Common myeloid progenitor, CD34-positive (primary cell): ENCODE measurements at regions not wholly inside any gene's neighbourhood (a gene's known extent, or its start where the extent isn't known, plus 50 kb on each side); places are given as distances from the start of the nearest gene placed in this dataset.

Experiments
- CTCF ChIA-PET: fragments of 350-600 bp; sonication (Branson Sonifier 250); formaldehyde crosslinking; loops from one replicate; lab custom pipeline; 2021; ENCODE audit warnings: antibody characterized with exemption; lab: Charles Lee
- POLR2A ChIA-PET: fragments of 350-600 bp; sonication (Branson Sonifier 250); formaldehyde crosslinking; loops from one replicate; lab custom pipeline; 2021; ENCODE audit warnings: antibody characterized with exemption; lab: Charles Lee
- DNase-seq, 3 donors: peaks; one replicate each; pipeline versions ENCODE4 v3.0.0 to v3.0.0-alpha.2; 2013
- H3K27ac ChIP-seq, 2 experiments: 1 replicate in 1 of 2; 2 replicates in 1 of 2; pipeline ENCODE4 v1.7.0; 2013; ENCODE audit warnings: inconsistent platforms in 2 of 2, low read length in 2 of 2, mild to moderate bottlenecking in 2 of 2, low read depth in 1 of 2, moderate library complexity in 1 of 2; ENCODE audit not compliant: severe bottlenecking in 2 of 2, insufficient read depth in 1 of 2, poor library complexity in 1 of 2
- H3K27me3 ChIP-seq, 5 experiments: replicated peaks in 2 of 5; 1 replicate in 3 of 5; 2 replicates in 2 of 5; pipeline versions ENCODE4 v1.6.1 to v1.7.0; 2013; ENCODE audit warnings: low read length in 4 of 5, mild to moderate bottlenecking in 2 of 5, moderate library complexity in 2 of 5, inconsistent platforms in 1 of 5; ENCODE audit not compliant: insufficient read depth in 5 of 5, control insufficient read depth in 4 of 5
- H3K36me3 ChIP-seq, 4 experiments: 1 replicate in 2 of 4; 2 replicates in 2 of 4; pipeline versions ENCODE4 v1.6.1 to v1.7.0; 2013; ENCODE audit warnings: low read length in 3 of 4, control low read depth in 1 of 4, mild to moderate bottlenecking in 1 of 4; ENCODE audit not compliant: control insufficient read depth in 4 of 4, insufficient read depth in 4 of 4
- H3K4me1 ChIP-seq, 4 experiments: 1 replicate in 3 of 4; 2 replicates in 1 of 4; pipeline versions ENCODE4 v1.6.1 to v1.7.1; 2013; ENCODE audit warnings: low read length in 3 of 4, mild to moderate bottlenecking in 3 of 4, control low read depth in 1 of 4, inconsistent platforms in 1 of 4, moderate library complexity in 1 of 4; ENCODE audit not compliant: control insufficient read depth in 4 of 4, insufficient read depth in 4 of 4; ENCODE audit errors: control extremely low read depth in 1 of 4
- H3K4me3 ChIP-seq, 7 experiments: 1 replicate in 4 of 7; 2 replicates in 3 of 7; pipeline versions ENCODE4 v1.5.1 to v1.7.0; 2013; ENCODE audit warnings: mild to moderate bottlenecking in 7 of 7, low read length in 6 of 7, moderate library complexity in 6 of 7, inconsistent platforms in 2 of 7, low read depth in 2 of 7, control low read depth in 1 of 7; ENCODE audit not compliant: insufficient read depth in 4 of 7, control insufficient read depth in 1 of 7; ENCODE audit errors: extremely low read depth in 1 of 7
- H3K9me3 ChIP-seq, 5 experiments: 1 replicate in 4 of 5; 2 replicates in 1 of 5; pipeline versions ENCODE4 v1.6.1 to v1.7.1; 2013; ENCODE audit warnings: low read length in 4 of 5, mild to moderate bottlenecking in 2 of 5, inconsistent platforms in 1 of 5, low read depth in 1 of 5, moderate library complexity in 1 of 5; ENCODE audit not compliant: control insufficient read depth in 4 of 5, insufficient read depth in 2 of 5; ENCODE audit errors: control extremely low read depth in 1 of 5
- WGBS: methylation state at CpG from one replicate; pipeline ENCODE4 v1.1.5; 2013; ENCODE audit not compliant: insufficient coverage; 5-methylcytosine and 5-hydroxymethylcytosine counted together

DNA sequence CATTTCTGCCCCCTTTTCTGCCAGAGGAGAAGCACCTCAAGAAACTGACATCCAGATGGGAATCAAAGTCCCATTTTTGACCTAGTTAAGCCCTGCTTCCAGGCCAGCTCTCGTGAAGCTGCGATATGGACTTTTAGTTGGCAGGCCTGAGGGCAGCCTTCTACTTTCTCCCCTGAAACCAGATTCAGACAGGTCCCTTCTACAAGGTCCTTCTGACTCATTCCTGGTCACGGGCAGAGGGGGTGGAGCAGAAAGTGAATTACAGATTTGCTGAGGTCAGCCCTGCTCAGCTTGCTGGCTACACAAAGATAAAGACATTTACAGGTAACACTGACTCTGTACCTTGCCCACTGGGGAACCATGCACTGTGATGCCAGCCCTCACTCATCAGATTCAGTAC, 52.8 kb upstream of the TUT7 start:
- Histone ChIP-seq H3K36me3 (no peaks in the 10 kb centered on the region), H3K27ac (no peak overlapping the region), H3K4me1 (peaks cover 0 to 9% (median 7%) of the 10 kb centered on the region in 4 experiments), H3K27me3 (peaks cover 0 to under 1% (median 0%) of the 10 kb centered on the region in 5 experiments), H3K4me3 (no peak overlapping the region), H3K9me3 (no peaks in the 10 kb centered on the region)
- DNase-seq = no peak
- 94% methylated on average over 2 of the region's 3 CpGs for WGBS
- POLR2A ChIA-PET = no interaction called here
- CTCF ChIA-PET = interaction anchor here (0.6 kb wide), 1 partner anchor 188 kb away, joined by 3 read pairs; no protein-coding TSS in a partner anchor

DNA sequence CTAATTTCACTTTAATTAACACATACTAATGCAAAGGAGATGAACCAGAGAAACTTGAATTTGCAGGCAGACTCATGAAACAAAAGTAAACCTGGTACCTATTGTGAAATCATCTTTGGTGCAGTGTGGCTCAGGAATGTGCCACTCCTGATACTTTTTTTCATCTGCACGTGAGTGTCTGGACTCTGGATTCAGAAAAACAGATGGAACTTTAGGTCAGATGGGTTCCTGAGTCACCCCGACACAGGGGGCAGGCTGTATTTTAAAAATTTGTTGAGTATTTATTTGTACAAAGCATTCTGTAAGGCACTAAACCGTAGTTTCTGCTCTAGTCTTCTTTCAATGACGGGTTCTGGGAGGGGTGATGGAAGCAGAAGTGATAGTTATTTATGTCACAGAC, 52.2 kb upstream of the TUT7 start:
- WGBS = 98% methylated on average over 4 of the region's 4 CpGs
- Histone ChIP-seq H3K27ac (no peak overlapping the region), H3K27me3 (no peaks in the 10 kb centered on the region), H3K4me3 (no peak overlapping the region), H3K9me3 (no peaks in the 10 kb centered on the region), H3K4me1 (peaks cover 0 to 9% (median 7%) of the 10 kb centered on the region in 4 experiments), H3K36me3 (no peaks in the 10 kb centered on the region)
- no peak for DNase-seq
- POLR2A ChIA-PET = no interaction called here
- CTCF ChIA-PET = interaction anchor here (0.9 to 2.1 kb wide), 2 partner anchors 8 to 10 kb away, joined by 3 to 10 read pairs; no protein-coding TSS in a partner anchor

DNA sequence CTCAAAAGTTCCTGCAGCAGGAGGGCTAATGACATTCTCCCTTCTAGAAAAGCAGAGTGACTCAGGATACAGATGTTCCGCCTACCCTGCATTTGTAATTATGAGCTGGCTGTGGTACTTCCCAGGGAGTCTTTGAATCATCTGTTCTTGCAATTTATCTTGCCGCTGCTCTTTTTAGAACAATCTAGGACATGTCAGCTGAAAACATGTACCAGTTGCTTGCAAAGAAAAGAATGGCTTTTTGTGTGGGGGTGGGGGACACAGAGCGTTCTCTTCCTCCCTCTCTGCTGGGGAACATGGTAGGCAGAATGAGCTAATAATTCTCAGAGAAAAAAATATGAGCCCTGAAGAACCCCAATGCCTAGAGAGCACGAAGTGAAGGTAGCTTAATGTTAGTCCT, 51.7 kb upstream of the TUT7 start:
- ChIA-PET CTCF (interaction anchor here (0.9 to 2.1 kb wide), 2 partner anchors 9 to 10 kb away, joined by 3 to 10 read pairs; no protein-coding TSS in a partner anchor), POLR2A (no interaction called here)
- Histone ChIP-seq H3K27me3 (no peaks in the 10 kb centered on the region), H3K9me3 (no peaks in the 10 kb centered on the region), H3K36me3 (no peaks in the 10 kb centered on the region), H3K27ac (no peak overlapping the region), H3K4me3 (no peak overlapping the region), H3K4me1 (peaks cover 0 to 9% (median 7%) of the 10 kb centered on the region in 4 experiments)
- DNase-seq = peak in 2 of 3 donors; percentile 29 to 51
- WGBS = 63% methylated on average over 3 of the region's 4 CpGs

DNA sequence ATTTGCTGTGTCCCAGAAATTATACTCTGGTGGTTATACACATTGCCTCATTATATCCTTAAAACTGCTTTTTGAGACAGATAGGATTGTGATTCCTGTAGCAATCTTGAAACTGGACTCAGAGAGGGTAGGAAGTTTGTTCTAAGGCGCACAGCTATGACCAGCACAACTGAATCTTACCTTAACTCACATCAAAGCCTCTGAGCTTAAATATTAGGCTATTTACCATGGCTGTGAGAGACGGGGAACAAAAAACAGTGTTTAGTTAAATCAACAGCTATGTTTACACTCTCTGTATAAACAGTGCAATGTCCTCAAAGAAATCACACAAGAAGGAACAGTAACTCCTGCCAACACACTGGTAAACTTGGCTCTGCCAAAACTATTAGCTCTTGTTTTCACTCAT, 50.9 kb upstream of the TUT7 start:
- Histone ChIP-seq H3K27me3 (no peaks in the 10 kb centered on the region), H3K4me3 (no peak overlapping the region), H3K4me1 (peaks cover 0 to 9% (median 7%) of the 10 kb centered on the region in 4 experiments), H3K9me3 (no peaks in the 10 kb centered on the region), H3K36me3 (no peaks in the 10 kb centered on the region), H3K27ac (no peak overlapping the region)
- ChIA-PET POLR2A (no interaction called here), CTCF (interaction anchor here (0.6 to 2.1 kb wide), 2 partner anchors 9 to 441 kb away, joined by 3 to 10 read pairs; no protein-coding TSS in a partner anchor)
- WGBS = 100% methylated on average over 1 of the region's 2 CpGs
- no peak for DNase-seq
